RPMI7951 (cell line): ENCODE measurements at regions not wholly inside any gene's neighbourhood (a gene's known extent, or its start where the extent isn't known, plus 50 kb on each side); places are given as distances from the start of the nearest gene placed in this dataset.
A peak's percentile ranks its signal among the peaks of the same experiment; 100 is the strongest.

Source experiments
- DNase-seq: peaks from one replicate; pipeline ENCODE4 v3.0.0-alpha.2; 2012; ENCODE audit warnings: low read depth

DNA sequence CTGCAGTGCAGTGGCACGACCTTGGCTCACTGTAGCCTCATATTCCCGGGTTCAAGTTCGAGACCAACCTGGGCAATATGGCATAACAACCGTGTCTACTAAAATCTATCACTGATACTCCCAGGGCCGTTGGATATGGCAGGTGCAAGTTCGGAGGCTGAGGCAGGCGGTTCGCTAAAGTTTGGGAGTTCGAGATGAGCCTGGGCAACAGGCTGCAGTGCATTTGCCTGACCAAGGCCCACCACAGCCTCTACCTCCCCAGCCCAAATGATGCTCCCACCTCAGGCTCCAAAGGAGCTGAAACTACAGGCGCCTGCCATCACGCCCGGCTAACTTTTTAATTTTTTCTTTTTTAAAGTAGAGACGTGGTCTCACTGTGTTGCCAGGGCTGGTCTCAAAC, 177.1 kb upstream of the ALG10B start:
- no peak for DNase-seq

DNA sequence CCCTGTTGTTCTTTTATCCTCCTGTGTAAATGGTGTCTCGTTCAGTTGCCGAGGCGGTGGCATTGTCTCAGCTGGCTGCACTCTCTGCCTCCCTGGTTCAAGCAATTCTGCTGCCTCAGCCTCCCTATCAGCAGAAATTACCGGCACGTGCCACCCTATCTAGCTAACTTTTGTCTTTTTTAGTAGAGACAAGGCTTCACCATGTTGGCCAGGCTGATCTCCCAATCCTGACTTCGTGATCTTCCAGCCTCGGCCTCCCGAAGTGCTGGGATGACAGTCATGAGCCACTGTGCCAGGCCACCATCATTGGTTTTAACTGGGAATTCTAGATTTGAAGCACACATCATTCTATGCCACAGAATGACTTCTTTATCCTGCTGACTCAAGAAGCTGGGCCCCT, 175.3 kb upstream of the ALG10B start:
- DNase-seq, result no peak

DNA sequence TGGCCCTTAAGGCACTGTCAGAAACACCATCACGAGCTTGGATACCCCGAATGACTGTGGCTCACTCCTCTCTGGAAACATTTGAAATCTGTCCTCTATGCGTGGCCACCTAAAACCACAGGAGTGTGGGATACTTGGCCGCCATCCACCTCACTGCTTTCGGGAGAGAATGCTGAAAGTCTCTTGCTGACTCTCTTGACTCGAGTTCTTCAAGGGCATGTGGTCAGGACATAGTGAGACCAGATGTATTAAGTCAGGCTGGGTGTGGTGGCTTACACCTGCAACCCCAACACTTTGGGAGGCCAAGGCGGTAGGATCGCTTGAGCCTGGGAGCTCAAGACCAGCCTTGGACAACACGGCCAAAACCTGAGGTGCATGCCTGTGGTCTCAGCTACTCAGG, 174.7 kb upstream of the ALG10B start:
- peak; percentile 61 for DNase-seq

DNA sequence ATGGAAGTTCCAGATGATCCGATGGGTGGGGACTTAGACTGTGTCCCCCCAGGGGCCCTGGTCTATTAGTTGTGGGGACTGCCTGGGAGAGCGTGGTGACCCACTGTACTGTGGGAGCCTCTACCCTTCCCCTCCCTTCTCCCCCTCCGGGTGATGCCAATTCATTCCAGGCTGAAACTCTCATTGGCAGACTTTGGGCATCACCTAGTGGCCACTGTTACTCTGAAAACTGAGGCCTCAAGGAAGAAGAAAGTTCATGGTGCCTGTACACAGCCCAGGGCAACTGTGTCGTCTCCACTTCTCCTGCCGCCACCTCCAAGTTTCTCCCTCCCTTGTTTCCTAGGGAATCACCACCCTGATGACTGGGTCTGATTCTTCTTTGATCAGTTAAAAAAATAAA, 173.6 kb upstream of the ALG10B start:
- DNase-seq, result peak; percentile 9

DNA sequence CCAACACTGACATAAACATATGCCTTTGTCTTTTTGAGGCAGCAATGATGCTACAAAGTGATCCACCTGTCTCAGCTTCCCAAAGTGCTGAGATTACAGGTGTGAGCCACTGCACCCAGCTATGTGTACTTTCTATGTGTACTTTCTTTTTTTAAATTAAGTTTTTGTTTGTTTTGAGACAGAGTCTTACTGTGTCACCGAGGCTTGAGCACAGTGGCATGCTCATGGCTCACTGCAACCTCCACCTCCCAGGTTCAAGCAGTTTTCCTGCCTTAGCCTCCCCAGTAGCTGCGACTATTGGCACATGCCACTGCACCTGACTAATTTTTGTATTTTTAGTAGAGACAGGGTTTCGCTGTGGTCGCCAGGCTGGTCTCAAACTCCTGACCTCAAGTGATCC, 172.5 kb upstream of the ALG10B start:
- DNase-seq, result no peak

DNA sequence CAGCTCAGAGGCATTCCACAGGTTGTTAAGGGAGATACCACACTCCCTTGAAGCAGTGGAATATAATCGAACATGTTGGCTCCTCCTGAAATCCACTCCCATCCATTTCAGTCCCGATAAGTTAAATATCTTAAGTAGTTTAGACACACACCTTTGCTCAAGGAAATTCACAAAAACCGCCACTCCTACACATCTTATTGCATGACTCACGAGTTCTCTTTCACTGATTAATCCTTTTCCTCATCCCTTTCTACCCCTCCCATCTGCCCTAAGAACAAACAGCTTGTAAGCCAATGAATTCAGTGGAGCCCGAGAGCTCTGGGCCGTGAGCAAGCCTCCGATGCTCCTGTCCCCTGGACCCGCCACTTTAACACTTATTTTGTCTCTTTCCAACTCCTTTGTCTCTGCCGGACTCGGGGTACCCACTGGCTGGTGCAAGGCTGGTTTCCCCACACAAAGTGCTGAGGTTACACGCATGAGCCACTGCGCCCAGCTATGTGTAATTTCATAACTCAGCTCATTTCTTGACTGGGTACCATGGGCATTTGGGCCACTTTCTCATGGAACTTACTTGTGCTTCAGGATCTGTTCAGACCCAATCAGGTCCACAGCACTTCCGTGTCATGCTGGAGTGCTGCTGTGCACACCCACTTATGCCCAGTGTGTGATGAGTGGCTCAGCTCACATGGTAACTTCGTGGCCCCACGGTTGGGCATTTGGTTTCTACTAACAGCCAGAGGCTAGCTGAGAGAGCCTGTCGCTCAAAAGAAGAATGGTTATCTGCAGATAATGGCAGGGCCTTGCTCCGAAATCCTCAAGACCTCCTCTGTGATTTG, 171.8 kb upstream of the ALG10B start:
- DNase-seq, result peak; percentile 38

DNA sequence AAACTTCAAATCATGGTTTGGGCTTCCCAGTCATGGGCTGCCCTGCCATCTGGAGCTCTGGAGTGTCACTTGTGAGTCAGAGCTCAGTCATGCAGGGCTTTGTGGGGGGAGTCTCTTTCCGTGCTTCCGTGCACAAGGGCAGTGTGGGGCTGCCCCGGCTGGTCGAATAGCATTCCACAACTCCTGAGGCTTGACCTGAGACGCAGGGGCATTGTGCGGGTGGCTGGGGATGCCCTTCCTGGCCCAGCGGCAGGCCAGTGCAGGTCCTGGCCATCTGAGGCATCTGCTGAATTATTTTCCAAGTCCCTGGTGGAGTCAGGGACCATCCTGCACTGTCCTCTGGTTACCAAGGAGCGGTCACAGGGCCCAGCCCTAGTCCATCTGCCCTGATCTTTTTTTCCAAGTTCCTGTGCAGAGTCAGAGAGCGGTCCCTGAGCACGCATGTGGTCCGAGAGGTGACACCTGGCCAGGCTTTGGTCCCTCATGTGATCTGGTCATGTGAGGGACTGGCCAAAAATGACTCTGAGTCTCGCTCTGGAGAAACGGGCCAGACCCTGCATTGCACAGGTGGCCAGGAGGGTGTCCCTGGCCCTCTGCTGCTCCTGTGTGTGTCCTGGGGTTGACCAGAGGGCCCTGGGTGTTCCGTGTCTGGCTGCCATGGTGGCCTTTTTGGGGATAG, 167.0 kb upstream of the ALG10B start:
- peak; percentile 95 for DNase-seq

DNA sequence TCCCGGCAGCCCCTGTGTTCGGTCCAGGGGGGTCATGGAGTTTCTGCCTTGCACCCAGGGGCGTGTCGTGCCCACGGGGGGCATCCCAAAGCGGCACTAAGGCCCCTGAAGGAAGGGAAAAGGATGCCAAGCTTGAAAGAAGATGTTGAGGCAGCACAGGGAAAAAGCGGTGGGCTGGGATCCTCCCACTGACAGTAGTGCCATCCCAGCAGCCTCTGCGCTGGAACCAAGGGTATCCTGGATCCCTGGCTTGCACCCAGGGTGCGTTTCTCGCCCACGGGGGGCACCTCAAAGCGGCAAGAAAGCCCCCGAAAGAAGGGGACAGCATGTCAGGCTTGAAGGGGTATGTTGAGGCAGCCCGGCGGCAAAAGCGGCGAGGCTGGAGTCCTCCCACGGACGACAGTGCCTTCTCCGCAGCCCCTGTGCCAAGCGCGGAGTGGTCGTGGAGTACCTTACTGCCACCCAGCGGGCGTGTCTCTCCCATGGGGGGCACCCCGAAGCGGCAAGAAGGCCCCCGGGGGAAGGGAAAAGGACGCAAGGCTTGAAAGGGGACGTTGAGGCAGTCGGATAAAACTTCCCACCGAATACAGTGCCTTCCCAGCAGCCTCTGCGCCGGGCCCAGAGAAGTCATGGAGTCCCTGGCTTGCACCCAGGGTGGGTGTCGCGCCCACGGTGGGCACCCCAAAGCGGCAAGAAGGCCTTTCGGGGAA, 164.4 kb upstream of the ALG10B start:
- DNase-seq, result no peak

DNA sequence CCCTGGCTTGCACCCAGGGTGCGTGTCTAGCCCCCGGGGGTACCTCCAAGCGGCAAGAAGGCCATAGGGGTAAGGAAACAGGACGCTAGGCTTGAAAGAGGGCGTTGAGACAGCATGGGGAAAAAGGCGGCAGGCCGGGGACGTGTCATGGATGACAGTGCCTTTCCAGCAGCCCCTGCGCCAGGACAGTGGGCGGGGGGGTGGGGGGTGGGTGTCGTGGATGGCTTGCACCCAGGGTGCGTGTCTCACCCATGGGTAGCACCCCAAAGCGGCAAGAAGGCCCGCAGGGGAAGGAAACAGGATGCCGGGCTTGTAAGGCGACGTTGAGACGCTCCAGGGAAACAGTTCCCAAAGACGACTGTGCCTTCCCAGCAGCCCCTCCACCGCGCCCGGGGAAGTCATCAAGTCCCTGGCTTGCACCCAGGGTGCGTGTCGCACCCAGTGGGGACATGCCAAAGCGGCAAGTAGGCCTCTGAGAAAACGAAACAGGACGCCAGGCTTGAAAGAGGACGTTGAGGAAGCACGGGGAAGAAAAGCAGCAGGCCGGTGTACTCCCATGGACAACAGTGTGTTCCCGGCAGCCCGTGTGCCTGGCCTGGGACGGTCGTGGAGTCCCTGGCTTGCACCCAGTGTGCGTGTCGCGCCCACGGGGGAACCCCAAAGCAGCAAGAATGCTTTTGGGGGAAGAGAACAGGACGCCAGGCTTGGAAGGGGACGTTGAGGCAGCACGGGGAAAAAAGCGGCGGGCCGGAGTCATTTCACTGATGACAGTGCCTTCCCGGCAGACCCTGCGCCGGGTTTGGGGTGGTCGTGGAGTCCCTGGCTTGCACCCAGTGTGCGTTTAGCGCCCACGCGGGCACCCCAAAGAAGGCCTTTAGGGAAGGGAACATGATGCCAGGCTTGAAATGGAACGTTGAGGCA, 163.5 kb upstream of the ALG10B start:
- DNase-seq, result no peak

DNA sequence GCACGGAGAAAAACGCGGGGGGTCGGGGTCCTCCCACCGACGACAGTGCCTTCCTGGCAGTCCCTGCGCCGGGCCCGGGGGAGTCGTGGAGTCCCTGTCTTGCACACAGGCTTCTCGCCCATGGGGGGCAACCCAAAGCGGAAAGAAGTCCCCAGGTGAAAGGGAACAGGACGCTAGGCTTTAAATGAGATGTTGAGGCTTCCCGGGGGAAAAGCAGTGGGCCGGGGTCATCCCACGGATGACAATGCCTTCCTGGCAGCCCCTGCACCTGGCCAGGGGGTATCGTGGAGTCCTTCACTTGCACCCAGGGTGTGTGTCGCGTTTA, 162.9 kb upstream of the ALG10B start:
- DNase-seq, result no peak

DNA sequence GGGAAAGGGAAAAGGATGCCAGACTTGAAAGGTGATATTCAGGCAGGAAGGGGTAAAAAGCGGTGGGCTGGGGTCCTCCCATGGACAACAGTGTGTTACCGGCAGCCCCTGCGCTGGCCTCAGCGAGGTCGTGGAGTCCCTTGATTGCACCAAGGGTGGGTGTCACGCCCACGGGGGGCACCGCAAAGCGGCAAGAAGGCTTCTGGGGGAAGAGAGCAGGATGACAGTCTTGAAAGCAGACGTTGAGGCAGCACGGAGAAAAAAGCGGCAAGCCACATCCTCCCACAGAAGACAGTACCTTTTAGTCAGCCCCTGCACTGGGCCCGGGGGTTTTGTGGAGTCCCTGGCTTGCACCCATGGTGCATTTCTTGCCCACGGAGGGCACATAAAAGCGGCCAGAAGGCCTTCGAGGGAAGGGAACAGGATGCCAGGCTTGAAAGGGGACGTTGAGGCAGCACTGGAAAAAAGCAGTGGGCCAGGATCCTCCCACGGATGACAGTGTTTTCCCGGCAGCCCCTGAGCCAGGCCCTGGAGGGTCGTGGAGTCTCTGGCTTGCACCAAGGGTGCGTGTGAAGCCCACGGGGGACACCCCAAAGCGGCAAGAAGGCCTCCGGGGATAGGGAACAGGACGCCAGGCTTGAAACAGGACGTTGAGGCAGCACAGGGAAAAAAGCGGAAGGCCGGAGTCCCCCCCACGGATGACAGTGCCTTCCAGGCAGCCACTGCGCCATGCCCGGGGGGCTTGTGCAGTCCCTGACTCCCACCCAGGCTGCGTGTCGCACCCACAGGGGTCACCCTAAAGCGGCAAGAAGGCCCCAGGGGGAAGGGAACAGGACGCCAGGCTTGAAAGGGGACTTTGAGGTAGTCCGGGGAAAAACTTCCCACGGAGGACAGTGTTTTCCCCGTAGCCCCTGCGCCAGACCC, 162.2 kb upstream of the ALG10B start:
- no peak for DNase-seq

DNA sequence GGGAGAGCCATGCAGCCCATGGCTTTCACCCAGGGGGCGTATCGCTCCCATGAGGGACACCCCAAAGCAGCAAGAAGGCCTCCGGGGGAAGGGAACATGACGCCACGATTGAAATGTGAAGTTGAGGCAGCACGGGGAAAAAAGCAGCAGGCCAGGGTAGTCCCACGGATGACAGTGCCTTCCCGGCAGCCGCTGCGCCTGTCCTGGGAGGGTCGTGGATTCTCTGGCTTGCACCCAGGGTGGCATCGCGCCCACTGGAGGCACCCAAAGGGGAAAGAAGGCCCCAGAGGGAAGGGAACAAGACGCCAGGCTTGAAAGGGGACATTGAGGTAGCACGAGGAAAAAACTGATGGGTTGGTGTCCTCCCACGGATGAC, 161.6 kb upstream of the ALG10B start:
- DNase-seq, result no peak

DNA sequence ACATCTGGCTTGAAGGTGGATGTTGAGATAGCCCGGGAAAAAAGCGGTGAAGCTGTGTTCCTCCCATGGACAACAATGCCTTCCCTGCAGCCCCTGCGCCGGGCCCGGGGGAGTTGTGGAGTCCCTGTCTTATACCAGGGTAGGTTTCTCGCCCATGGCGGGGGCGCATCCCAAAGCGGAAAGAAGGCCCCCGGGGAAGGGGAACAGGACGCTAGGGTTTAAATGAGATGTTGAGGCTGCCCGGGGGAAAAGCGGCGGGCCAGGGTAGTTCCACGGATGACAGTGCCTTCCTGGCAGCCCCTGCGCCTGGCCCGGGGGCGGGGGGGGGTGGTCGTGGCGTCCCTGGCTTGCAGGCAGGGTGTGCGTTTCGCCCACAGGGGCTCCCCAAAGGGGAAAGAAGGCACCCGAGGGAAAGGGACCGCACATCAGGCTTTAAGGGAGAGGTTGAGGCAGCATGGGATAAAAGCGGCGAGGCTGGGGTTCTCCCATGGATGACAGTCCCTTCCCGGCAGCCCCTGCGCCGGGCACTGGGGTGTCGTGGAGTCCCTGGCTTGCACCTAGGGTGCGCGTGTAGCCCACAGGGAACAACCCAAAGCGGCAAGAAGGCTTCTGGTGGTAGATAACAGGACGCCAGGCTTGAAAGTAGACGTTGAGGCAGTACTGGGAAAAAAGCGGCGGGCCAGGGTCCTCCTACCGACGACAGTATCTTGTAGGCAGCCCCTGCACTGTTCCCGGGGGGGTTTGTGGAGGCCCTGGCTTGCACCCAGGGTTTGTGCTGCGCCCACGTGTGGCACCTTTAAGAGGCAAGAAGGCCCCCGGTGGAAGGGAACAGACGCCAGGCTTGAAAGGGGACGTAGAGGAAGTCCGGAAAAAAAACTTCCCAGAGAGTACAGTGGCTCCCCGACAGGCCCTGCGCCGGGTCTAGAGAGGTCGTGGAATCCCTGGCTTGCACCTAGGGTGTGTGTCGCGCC, 160.8 kb upstream of the ALG10B start:
- no peak for DNase-seq

DNA sequence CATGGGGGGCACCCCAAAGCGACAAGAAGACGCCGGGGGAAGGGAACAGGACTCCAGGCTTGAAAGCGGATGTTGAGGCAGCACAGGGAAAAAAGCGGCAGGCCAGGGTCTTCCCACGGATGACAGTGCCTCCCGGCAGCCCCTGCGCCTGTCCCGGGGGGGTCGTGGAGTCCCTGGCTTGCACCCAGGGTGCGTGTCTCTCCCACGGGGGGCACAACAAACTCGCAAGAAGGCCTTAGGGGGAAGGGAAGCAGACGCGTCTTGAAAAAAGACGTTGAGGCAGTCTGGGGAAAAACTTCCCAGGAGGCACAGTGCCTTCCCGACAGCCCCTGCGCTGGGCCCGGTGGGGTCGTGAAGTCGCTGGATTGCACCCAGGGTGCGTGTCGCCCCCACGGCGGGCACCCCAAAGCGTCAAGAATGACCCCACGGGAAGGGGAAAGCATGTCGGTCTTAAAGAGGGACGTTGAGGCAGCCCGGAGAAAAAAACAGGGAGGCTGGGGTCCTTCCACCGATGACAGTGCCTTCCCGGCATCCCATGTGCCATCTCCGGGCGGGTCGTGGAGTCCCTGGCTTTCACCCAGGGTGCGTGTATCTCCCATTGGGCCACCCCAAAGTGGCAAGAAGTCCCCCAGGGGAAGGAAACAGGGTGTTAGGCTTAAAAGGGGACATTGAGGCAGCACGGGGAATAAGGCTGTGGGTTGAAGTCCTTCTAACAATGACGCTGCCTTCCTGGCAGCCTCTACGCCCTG, 159.9 kb upstream of the ALG10B start:
- DNase-seq, result no peak

DNA sequence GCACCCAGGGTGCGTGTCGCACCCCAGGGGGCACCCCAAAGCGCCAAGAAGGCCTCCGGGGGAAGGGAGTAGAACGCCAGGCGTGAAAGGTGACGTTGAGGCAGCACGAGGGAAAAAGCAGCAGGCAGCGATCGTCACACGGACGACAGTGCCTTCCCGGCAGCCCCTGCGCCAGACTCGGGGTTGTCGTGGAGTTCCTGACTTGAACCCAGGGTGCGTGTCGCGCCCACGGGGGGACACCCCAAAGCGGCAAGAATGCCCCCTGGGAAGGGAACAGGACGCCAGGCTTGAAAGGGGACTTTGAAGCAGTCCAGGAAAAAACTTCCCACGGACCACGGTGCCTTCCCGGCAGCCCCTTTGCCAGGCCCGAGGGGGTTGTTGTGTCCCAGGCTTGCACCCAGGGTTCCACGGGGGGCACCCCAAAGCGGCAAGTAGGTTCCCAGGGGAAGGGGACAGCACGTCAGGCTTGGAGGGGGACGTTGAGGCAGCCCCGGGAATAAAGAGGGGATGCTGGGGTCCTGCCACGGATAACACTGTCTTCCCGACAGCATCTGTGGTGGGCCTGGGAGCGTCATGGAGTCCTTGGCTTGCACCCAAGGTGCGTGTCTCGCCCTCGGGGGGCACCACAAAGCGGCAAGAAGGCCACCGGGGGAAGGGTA, 159.2 kb upstream of the ALG10B start:
- DNase-seq, result no peak

DNA sequence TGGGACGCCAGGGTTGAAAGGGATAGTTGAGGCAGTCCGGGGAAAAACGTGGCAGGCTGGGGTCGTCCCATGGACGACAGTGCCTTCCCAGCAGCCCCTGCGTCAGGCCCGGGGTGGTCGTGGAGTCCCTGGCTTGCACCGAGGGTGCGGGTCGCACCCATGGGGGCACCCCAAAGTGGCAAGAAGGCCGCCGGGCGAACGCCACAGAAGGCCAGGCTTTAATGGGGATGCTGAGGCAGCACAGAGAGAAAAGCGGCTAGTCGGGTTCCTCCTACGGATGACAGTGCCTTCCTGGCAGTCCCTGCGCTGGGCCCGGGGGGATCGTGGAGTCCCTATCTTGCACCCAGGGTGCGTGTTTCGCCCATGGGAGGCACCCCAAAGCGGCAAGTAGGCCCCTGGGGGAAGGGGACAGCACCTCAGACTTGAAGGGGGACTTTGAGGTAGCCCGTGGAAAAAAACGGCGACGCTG, 158.6 kb upstream of the ALG10B start:
- no peak for DNase-seq

DNA sequence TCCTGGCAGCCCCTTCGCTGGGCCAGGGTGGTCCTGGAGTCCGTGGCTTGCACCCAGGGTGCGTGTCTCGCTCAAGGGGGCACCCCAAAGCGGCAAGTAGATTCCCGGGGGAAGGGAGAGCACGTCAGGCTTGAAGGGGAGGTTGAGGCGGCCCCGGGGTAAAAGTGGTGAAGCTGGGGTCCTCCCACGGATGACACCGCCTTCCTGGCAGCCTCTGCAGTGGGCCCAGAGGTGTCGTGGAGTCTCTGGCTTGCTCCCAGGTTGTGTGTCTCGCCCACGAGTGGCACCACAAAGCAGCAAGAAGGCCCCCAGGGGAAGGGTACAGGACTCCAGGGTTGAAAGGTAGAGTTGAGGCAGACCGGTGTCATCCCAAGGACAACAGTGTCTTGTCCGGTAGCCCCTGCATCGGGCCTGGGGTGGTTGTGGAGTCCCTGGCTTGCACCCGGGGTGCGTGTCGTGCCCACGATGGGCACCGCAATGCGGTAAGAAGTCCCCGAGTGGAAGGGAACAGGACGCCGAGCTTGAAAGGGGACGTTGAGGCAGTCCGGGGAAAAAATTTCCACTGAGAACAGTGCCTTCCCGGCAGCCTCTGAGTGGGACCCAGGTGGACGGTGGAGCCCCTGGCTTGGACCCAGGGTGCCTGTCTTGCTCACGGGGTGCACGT, 158.0 kb upstream of the ALG10B start:
- DNase-seq, result no peak

DNA sequence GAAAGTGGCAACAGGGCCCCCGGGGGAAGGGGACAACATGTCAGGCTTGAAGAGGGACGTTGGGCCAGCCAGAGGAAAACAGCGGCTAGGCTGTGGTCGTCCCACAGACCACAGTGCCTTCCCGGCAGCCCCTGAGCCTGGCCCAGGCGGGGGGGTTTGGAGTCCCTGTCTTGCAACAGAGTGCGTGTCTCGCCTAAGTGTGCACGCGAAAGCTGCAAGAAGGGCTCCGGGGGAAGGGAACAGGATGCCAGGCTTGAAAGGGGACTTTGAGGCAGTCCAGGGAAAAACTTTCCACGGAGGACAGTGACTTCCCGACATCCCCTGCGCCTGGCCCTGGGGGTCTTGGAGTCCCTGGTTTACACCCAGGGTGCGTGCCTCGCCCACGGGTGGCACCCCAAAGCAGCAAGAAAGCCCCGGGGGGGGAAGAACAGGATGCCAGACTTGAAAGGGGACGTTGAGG, 157.5 kb upstream of the ALG10B start:
- DNase-seq, result no peak
